Neural progenitor cell (in vitro differentiated cells): ENCODE measurements at regions not wholly inside any gene's neighbourhood (a gene's known extent, or its start where the extent isn't known, plus 50 kb on each side); places are given as distances from the start of the nearest gene placed in this dataset.
"Not testable (repeated sequence)": the region's sequence is repeated elsewhere in the genome, so short reads cannot be mapped to it uniquely, and the experiment has no call there.

ENCODE experiments used
- DNase-seq: peaks from one replicate; pipeline ENCODE4 v3.0.0-alpha.2; 2016; ENCODE audit warnings: low spot score
- H2AFZ ChIP-seq: fragments of 200-600 bp; sonication (generic); replicated peaks from 2 replicates; pipeline ENCODE4 v1.6.1; 2016; ENCODE audit warnings: antibody characterized with exemption
- H3F3A ChIP-seq: fragments of 200-600 bp; sonication (generic); 2 replicates; pipeline ENCODE4 v1.6.1; 2016; ENCODE audit warnings: antibody characterized with exemption, low read depth
- H3K27ac ChIP-seq: fragments of 200-600 bp; sonication (generic); 2 replicates; pipeline ENCODE4 v1.5.1; 2016; ENCODE audit warnings: mild to moderate bottlenecking
- H3K27me3 ChIP-seq: fragments of 200-600 bp; sonication (generic); 2 replicates; pipeline ENCODE4 v1.6.1; 2016; ENCODE audit warnings: mild to moderate bottlenecking, moderate library complexity
- H3K36me3 ChIP-seq: fragments of 200-600 bp; sonication (generic); 2 replicates; pipeline ENCODE4 v1.5.1; 2016
- H3K4me1 ChIP-seq: fragments of 200-600 bp; sonication (generic); 2 replicates; pipeline ENCODE4 v1.6.1; 2016; ENCODE audit warnings: mixed run types
- H3K4me2 ChIP-seq: fragments of 200-600 bp; sonication (generic); 2 replicates; pipeline ENCODE4 v1.6.1; 2016
- H3K4me3 ChIP-seq: fragments of 200-600 bp; sonication (generic); 2 replicates; pipeline ENCODE4 v1.5.1; 2016
- H3K79me2 ChIP-seq: fragments of 200-600 bp; sonication (generic); 2 replicates; pipeline ENCODE4 v1.6.1; 2016; ENCODE audit warnings: low read depth
- H3K9ac ChIP-seq: fragments of 200-600 bp; sonication (generic); 2 replicates; pipeline ENCODE4 v1.6.1; 2016
- H3K9me3 ChIP-seq: fragments of 200-600 bp; sonication (generic); 2 replicates; pipeline ENCODE4 v1.5.1; 2016; ENCODE audit warnings: low read depth
- H4K20me1 ChIP-seq: fragments of 200-600 bp; sonication (generic); 2 replicates; pipeline ENCODE4 v1.6.1; 2016; ENCODE audit warnings: low read depth
- H3K27ac Mint-ChIP-seq: 3 replicates; pipeline ENCODE4 v1.8.0; 2021; ENCODE audit warnings: mixed read lengths
- H3K27me3 Mint-ChIP-seq: 2 replicates; pipeline ENCODE4 v1.8.0; 2022; ENCODE audit warnings: low read depth, mild to moderate bottlenecking, inconsistent platforms, moderate library complexity, mixed read lengths; ENCODE audit not compliant: insufficient read depth
- H3K36me3 Mint-ChIP-seq: 3 replicates; pipeline ENCODE4 v1.8.0; 2021; ENCODE audit warnings: mixed read lengths
- H3K4me1 Mint-ChIP-seq: 3 replicates; pipeline ENCODE4 v1.8.0; 2021; ENCODE audit warnings: mixed read lengths
- H3K4me3 Mint-ChIP-seq: 3 replicates; pipeline ENCODE4 v1.8.0; 2021; ENCODE audit warnings: mild to moderate bottlenecking, moderate library complexity, mixed read lengths
- H3K9me3 Mint-ChIP-seq: 3 replicates; pipeline ENCODE4 v1.8.0; 2020; ENCODE audit warnings: mixed read lengths
- EZH2 ChIP-seq: fragments of 200-600 bp; sonication (generic); IDR thresholded peaks from 2 replicates; pipeline ENCODE4 v1.6.1; 2017; ENCODE audit warnings: antibody characterized with exemption, mild to moderate bottlenecking, moderate library complexity
- EZH2phosphoT487 ChIP-seq: fragments of 200-600 bp; sonication (generic); IDR thresholded peaks from 2 replicates; pipeline ENCODE4 v1.6.1; 2017; ENCODE audit warnings: antibody characterized with exemption
- TF ChIP-seq, protein P1 (sequence below): fragments of 200-600 bp; sonication (generic); IDR thresholded peaks from 2 replicates; pipeline ENCODE4 v1.5.1; 2017; ENCODE audit warnings: antibody characterized with exemption, mild to moderate bottlenecking

DNA sequence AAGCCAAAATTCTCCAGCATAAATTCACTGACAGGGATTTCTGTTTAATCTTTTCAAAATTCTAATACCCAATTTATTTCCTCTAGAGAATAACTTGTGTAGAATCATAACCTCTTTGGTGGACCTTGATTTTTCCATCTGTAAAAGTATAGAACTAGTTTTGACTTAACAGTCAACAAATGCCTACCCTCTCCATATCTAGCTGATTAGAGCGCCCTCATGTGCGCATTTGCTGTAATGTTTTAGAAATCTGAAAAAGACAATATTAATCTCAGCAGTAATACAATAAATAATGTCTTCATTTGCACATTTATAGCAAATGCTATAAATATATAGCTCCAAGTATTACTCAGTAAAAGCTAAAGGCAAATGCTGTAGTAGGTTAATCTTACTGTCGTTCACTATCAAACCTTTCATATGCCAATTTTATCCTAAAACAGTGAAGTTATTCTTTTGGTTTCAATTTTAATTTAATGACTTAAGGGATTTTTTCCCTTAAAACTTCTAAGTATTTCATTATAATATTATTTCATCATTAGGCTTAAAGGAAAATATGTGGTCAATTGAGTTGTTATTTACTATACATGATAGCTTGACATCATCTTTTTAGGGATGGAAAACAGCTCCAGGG, 153.6 kb upstream of the EFCAB3 start:
- not testable (repeated sequence) for H3K36me3 Mint-ChIP-seq, H3K27ac Mint-ChIP-seq, H3K9ac ChIP-seq, H3K4me3 Mint-ChIP-seq, H4K20me1 ChIP-seq, H3K4me1 Mint-ChIP-seq, H3K27me3 ChIP-seq, H3K27me3 Mint-ChIP-seq, H3K27ac ChIP-seq, H3K4me3 ChIP-seq, H3K4me1 ChIP-seq, H3K79me2 ChIP-seq, DNase-seq, H3K4me2 ChIP-seq, H3K9me3 ChIP-seq, H3K9me3 Mint-ChIP-seq, H2AFZ ChIP-seq, H3F3A ChIP-seq, H3K36me3 ChIP-seq
- TF ChIP-seq, protein P1, sequence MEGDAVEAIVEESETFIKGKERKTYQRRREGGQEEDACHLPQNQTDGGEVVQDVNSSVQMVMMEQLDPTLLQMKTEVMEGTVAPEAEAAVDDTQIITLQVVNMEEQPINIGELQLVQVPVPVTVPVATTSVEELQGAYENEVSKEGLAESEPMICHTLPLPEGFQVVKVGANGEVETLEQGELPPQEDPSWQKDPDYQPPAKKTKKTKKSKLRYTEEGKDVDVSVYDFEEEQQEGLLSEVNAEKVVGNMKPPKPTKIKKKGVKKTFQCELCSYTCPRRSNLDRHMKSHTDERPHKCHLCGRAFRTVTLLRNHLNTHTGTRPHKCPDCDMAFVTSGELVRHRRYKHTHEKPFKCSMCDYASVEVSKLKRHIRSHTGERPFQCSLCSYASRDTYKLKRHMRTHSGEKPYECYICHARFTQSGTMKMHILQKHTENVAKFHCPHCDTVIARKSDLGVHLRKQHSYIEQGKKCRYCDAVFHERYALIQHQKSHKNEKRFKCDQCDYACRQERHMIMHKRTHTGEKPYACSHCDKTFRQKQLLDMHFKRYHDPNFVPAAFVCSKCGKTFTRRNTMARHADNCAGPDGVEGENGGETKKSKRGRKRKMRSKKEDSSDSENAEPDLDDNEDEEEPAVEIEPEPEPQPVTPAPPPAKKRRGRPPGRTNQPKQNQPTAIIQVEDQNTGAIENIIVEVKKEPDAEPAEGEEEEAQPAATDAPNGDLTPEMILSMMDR: peak; percentile 57

DNA sequence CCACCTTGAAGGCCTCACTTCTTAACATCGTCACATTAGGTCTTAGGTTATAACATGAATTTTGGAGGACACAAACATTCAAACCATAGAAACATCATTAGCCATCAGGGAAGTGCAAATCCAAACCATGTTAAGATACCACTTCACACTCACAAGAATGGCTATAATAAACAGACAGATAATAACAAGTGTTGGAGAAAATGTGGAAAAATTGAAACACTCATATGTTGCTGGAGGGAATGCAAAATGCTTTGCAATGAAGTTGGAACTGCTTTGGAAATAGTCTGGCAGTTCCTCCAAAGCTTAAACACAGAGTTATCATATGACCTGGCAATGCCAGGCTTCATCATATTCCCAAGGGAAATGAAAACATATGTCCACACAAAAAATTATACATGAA, 156.8 kb upstream of the EFCAB3 start:
- not testable (repeated sequence) for H3K27me3 ChIP-seq, H2AFZ ChIP-seq, H3K27ac Mint-ChIP-seq, H3K4me1 ChIP-seq, H3K4me3 Mint-ChIP-seq, H3K9me3 Mint-ChIP-seq, H3K36me3 Mint-ChIP-seq, H3K9ac ChIP-seq, H3K36me3 ChIP-seq, H3K4me2 ChIP-seq, H3F3A ChIP-seq, H3K79me2 ChIP-seq, H4K20me1 ChIP-seq, H3K9me3 ChIP-seq, H3K4me3 ChIP-seq, H3K27ac ChIP-seq, H3K27me3 Mint-ChIP-seq, H3K4me1 Mint-ChIP-seq, DNase-seq

DNA sequence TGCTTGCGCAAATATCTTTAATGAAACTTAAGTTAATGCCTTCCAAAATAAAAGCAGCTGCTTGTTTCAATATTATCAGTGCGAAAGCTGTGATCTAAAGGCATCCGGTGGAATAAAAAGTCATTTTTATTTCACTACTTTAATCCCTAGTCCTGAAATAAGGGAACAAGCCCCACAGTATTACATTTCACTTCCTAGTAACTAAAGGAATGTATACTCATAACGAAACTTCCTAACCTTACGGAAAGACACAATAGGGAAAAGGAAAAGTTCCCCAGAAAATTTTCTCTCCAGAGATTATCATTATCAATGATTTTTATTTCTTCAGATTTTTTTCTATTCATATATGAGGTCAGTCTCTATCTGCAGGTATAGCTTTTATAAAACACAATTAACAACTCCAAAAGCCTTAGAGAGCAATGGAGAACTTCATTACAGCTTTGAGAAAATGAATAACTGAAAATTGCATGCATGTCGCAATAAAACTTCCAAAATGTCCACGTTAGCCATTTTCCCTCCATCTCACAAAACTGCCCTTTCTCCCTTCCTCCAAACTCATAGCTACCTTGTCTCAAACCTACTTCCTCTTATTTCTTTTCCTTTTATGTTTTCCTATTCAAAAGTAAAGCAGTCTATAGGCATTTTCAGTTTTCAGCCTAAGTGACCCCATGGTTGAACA, 154.3 kb upstream of the MED13 start:
- Mint-ChIP-seq H3K9me3 (peaks cover 4% of the 10 kb centered on the region), H3K4me3 (no peak overlapping the region), H3K27ac (no peak overlapping the region), H3K36me3 (no peaks in the 10 kb centered on the region), H3K4me1 (no peaks in the 10 kb centered on the region), H3K27me3 (peaks cover 3% of the 10 kb centered on the region)
- no peak overlapping the region for H2AFZ ChIP-seq
- H3K4me2 ChIP-seq: no peak overlapping the region
- TF ChIP-seq, protein P1: no peak
- no peak for TF ChIP-seq EZH2phosphoT487
- H3K9me3 ChIP-seq: no peaks in the 10 kb centered on the region
- H3K27me3 ChIP-seq: no peaks in the 10 kb centered on the region
- H3K36me3 ChIP-seq: no peaks in the 10 kb centered on the region
- no peak overlapping the region for H3K9ac ChIP-seq
- no peaks in the 10 kb centered on the region for H3K79me2 ChIP-seq
- H3K27ac ChIP-seq: no peak overlapping the region
- H3K4me1 ChIP-seq: no peaks in the 10 kb centered on the region
- no peaks in the 10 kb centered on the region for H4K20me1 ChIP-seq
- no peak for DNase-seq
- H3K4me3 ChIP-seq: no peak overlapping the region
- no peaks in the 10 kb centered on the region for H3F3A ChIP-seq

DNA sequence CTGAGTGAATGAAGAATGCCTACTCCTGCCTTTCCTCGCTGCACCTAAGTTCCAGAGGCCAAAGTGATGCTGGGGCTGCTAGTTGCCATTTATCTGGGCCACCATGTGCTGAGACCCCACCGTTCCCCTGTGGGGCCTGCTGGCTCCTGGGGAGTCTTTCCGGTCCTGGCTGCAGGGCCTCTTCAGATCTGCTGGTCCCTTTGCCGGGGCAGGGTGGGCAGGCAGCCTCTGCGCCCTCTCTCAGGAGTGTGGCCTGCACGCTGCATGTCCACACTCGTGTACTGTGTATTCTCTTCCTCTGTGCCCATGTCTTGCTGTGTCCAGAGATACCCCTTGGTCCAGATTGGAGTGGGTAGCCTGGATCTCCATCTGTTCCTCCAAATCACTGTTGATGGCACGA, 151.8 kb upstream of the MED13 start:
- no peak overlapping the region for H3K27ac Mint-ChIP-seq
- no peak overlapping the region for H2AFZ ChIP-seq
- H3K4me3 Mint-ChIP-seq: no peak overlapping the region
- H3K4me2 ChIP-seq: no peak overlapping the region
- no peaks in the 10 kb centered on the region for H3K9me3 ChIP-seq
- H3K4me3 ChIP-seq: no peak overlapping the region
- H3K9me3 Mint-ChIP-seq: peaks cover 4% of the 10 kb centered on the region
- no peaks in the 10 kb centered on the region for H3F3A ChIP-seq
- H3K27me3 Mint-ChIP-seq: peaks cover 3% of the 10 kb centered on the region
- H3K36me3 Mint-ChIP-seq: no peaks in the 10 kb centered on the region
- no peak for DNase-seq
- H3K27me3 ChIP-seq: no peaks in the 10 kb centered on the region
- TF ChIP-seq, protein P1: no peak
- no peak for TF ChIP-seq EZH2
- TF ChIP-seq EZH2phosphoT487: no peak
- H3K27ac ChIP-seq: no peak overlapping the region
- no peak overlapping the region for H3K9ac ChIP-seq
- H3K4me1 Mint-ChIP-seq: no peaks in the 10 kb centered on the region
- H3K79me2 ChIP-seq: no peaks in the 10 kb centered on the region
- no peaks in the 10 kb centered on the region for H4K20me1 ChIP-seq
- no peaks in the 10 kb centered on the region for H3K36me3 ChIP-seq
- no peaks in the 10 kb centered on the region for H3K4me1 ChIP-seq

DNA sequence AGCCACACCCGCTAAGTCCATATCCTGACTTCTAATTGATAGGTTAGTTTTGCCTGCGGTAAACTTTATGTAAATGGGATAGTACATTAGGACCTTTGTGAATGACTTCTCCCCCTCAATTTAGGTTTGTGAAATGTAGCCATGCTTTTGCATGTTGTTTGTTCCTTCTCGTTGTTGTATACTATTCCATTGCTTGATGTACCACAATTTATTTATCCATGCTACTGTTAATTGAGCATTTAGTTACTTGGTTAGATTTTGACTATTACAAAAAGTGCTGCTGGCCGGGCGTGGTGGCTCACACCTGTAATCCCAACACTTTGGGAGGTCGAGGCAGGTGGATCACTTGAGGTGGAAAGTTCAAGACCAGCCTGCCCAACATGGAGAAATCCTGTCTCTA, 150.8 kb upstream of the MED13 start:
- H3K27ac Mint-ChIP-seq: not testable (repeated sequence)

More for the DNA sequence above, 150.8 kb upstream of the MED13 start:
- not testable (repeated sequence) for DNase-seq, H3K36me3 Mint-ChIP-seq, H3K79me2 ChIP-seq, H3K4me1 ChIP-seq, H3K4me1 Mint-ChIP-seq, H3K27me3 Mint-ChIP-seq, H4K20me1 ChIP-seq, H3K9ac ChIP-seq, H3F3A ChIP-seq, H3K9me3 Mint-ChIP-seq, H3K9me3 ChIP-seq, H3K36me3 ChIP-seq, H3K27ac ChIP-seq, H3K27me3 ChIP-seq, H3K4me2 ChIP-seq, H2AFZ ChIP-seq, H3K4me3 ChIP-seq
- peak overlapping the region; percentile 24 for H3K4me3 Mint-ChIP-seq
